SU-DHL-6 (cell line): ENCODE measurements at regions not wholly inside any gene's neighbourhood (a gene's known extent, or its start where the extent isn't known, plus 50 kb on each side); places are given as distances from the start of the nearest gene placed in this dataset.

ENCODE experiments used
- H2AFZ ChIP-seq: fragments of 200-600 bp; sonication (generic); 2 replicates; pipeline ENCODE4 v1.6.1; 2014; ENCODE audit warnings: low read depth, mild to moderate bottlenecking, moderate library complexity, mixed read lengths, antibody characterized with exemption, low read length; ENCODE audit not compliant: severe bottlenecking
- H3F3A ChIP-seq: fragments of 200-600 bp; shearing (Covaris generic); 2 replicates; pipeline ENCODE4 v1.6.0; 2016; ENCODE audit warnings: antibody characterized with exemption, mild to moderate bottlenecking; ENCODE audit not compliant: insufficient read depth
- H3K27ac ChIP-seq: fragments of 200-600 bp; sonication (generic); 2 replicates; pipeline ENCODE4 v1.5.1; 2016; ENCODE audit warnings: low read depth, mild to moderate bottlenecking, low read length, moderate library complexity, mixed read lengths
- H3K27me3 ChIP-seq: fragments of 200-600 bp; sonication (generic), shearing (Covaris generic); 2 replicates; pipeline ENCODE4 v1.6.0; 2014; ENCODE audit warnings: mild to moderate bottlenecking, low read length
- H3K36me3 ChIP-seq: fragments of 200-600 bp; sonication (generic); 2 replicates; pipeline ENCODE4 v1.6.1; 2014; ENCODE audit warnings: mild to moderate bottlenecking, low read length, mixed read lengths
- H3K4me2 ChIP-seq: fragments of 300-600, 200-600 bp; shearing (Covaris generic), sonication (generic); 2 replicates; pipeline ENCODE4 v1.6.0; 2014; ENCODE audit warnings: low read length, low read depth, mild to moderate bottlenecking; ENCODE audit not compliant: poor library complexity, severe bottlenecking
- H3K4me3 ChIP-seq: fragments of 200-600 bp; sonication (generic); 2 replicates; pipeline ENCODE4 v1.5.1; 2014; ENCODE audit warnings: antibody characterized with exemption, low read length, mild to moderate bottlenecking, mixed read lengths; ENCODE audit not compliant: insufficient read depth, poor library complexity, severe bottlenecking
- H3K79me2 ChIP-seq: fragments of 200-600 bp; sonication (generic); 2 replicates; pipeline ENCODE4 v1.6.1; 2014; ENCODE audit warnings: mild to moderate bottlenecking, low read length, moderate library complexity; ENCODE audit not compliant: insufficient read depth
- H3K9ac ChIP-seq: fragments of 200-600 bp; sonication (generic); 2 replicates; pipeline ENCODE4 v1.7.0; 2014; ENCODE audit warnings: mild to moderate bottlenecking, low read length
- H3K9me2 ChIP-seq: fragments of 200-600 bp; sonication (generic); replicated peaks from 2 replicates; pipeline ENCODE4 v1.6.1; 2014; ENCODE audit warnings: low read length; ENCODE audit not compliant: insufficient read depth
- H3K9me3 ChIP-seq: fragments of 200-600 bp; sonication (generic); 2 replicates; pipeline ENCODE4 v1.6.1; 2014; ENCODE audit warnings: low read length, mixed read lengths; ENCODE audit not compliant: insufficient read depth
- H4K20me1 ChIP-seq: fragments of 200-600 bp; sonication (generic); 2 replicates; pipeline ENCODE4 v1.6.1; 2014; ENCODE audit warnings: low read depth, mild to moderate bottlenecking, antibody characterized with exemption, low read length, moderate library complexity, mixed read lengths
- EZH2phosphoT487 ChIP-seq: fragments of 200-600 bp; sonication (generic), shearing (Covaris generic); conservative IDR thresholded peaks from 2 replicates; pipeline ENCODE4 v1.6.1; 2018; ENCODE audit warnings: mild to moderate bottlenecking, antibody characterized with exemption, low read length, moderate library complexity, mixed read lengths
- TF ChIP-seq, protein P1 (sequence below): fragments of 200-600 bp; sonication (generic); IDR thresholded peaks from one replicate; pipeline ENCODE4 v1.5.1; 2017; ENCODE audit warnings: antibody characterized with exemption, mild to moderate bottlenecking, low read length, moderate library complexity; ENCODE audit not compliant: insufficient read depth, poor library complexity, severe bottlenecking

DNA sequence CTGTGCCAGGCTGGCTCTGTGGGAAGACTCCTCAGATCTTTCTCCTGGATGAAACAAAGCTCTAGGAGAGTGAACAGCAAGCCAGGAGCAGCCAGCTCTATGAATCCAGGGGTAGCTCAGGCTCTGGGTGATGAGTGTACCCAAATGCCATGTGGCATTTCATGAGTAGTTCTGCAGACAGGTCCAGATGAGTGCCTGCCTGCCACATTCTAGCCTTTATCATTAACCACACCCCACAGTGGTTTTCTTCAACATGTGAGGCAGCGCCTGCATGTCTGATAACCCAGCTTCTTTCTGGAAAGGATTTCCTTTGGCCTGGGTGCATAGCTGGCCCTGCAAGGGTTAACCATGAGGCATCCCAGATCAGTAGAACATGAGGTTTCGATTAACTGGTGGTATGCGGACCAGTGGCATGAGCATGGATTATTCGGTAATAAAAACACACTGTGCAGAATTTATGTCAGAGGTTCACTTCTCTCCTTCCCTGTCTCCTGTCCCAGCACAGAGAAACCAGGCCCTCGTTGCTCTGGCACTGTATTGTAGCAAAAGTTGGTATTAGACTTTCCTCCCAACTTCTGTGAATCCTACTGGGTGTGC lies 381.9 kb upstream of the ZNF462 start:
- Histone ChIP-seq H3K27me3 (no peaks in the 10 kb centered on the region), H3K9ac (no peak overlapping the region), H3K4me3 (no peak overlapping the region), H3K9me2 (no peaks in the 10 kb centered on the region), H4K20me1 (no peaks in the 10 kb centered on the region), H3K79me2 (no peaks in the 10 kb centered on the region), H3F3A (no peaks in the 10 kb centered on the region), H3K27ac (no peak overlapping the region), H3K36me3 (no peaks in the 10 kb centered on the region), H3K4me2 (no peak overlapping the region), H3K9me3 (no peaks in the 10 kb centered on the region), H2AFZ (no peak overlapping the region)
- TF ChIP-seq, protein P1, sequence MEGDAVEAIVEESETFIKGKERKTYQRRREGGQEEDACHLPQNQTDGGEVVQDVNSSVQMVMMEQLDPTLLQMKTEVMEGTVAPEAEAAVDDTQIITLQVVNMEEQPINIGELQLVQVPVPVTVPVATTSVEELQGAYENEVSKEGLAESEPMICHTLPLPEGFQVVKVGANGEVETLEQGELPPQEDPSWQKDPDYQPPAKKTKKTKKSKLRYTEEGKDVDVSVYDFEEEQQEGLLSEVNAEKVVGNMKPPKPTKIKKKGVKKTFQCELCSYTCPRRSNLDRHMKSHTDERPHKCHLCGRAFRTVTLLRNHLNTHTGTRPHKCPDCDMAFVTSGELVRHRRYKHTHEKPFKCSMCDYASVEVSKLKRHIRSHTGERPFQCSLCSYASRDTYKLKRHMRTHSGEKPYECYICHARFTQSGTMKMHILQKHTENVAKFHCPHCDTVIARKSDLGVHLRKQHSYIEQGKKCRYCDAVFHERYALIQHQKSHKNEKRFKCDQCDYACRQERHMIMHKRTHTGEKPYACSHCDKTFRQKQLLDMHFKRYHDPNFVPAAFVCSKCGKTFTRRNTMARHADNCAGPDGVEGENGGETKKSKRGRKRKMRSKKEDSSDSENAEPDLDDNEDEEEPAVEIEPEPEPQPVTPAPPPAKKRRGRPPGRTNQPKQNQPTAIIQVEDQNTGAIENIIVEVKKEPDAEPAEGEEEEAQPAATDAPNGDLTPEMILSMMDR: no peak
- no peak for TF ChIP-seq EZH2phosphoT487

DNA sequence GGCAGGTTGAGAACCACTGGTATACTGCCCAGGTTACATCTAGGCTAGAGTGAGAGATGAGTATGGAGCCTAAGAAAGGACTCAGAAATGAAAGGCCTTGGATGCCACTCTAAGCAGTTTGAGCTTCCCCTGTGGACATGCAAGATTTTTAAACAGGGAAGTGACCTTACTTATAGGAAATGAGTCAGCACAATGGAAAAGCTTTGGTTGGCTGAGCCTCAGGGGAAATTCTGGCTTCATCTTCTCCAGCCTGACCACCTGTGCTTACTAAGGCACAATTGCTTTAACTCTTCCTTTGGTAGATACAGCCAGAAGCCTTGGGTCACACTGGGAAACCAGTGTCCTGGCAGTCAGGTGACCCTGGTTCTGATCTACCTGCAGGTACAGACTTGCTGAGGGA lies 380.2 kb upstream of the ZNF462 start:
- Histone ChIP-seq H3K36me3 (no peaks in the 10 kb centered on the region), H3K27ac (no peak overlapping the region), H4K20me1 (no peaks in the 10 kb centered on the region), H3K9me3 (no peaks in the 10 kb centered on the region), H3K27me3 (no peaks in the 10 kb centered on the region), H3K4me2 (no peak overlapping the region), H3K4me3 (no peak overlapping the region), H3K9me2 (no peaks in the 10 kb centered on the region), H3K79me2 (no peaks in the 10 kb centered on the region), H3K9ac (no peak overlapping the region), H2AFZ (no peak overlapping the region), H3F3A (no peaks in the 10 kb centered on the region)
- TF ChIP-seq, protein P1: no peak
- no peak for TF ChIP-seq EZH2phosphoT487

DNA sequence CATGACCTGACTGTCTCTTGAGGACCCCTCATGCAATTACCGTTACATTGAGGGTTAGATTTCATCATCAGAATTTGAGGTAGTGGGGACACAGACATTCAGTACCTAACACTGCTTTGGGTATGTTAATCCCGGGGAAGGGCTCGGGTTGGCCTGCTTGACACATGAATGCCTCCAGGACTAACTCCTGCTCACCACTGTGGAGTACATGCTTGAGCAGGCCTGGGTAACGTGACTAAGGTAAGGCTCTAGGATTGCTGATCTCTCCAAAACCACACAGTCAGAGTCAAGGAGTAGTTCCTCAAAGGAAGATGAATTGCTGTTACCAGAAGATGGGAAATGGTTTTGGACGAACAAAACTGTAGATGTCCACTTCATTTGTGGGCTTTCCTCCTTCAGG lies 376.3 kb upstream of the ZNF462 start:
- H3K4me3 ChIP-seq: no peak overlapping the region
- no peak for TF ChIP-seq EZH2phosphoT487
- TF ChIP-seq, protein P1: no peak
- H3K27ac ChIP-seq: no peak overlapping the region
- H3K4me2 ChIP-seq: no peak overlapping the region
- no peaks in the 10 kb centered on the region for H3K9me2 ChIP-seq
- no peaks in the 10 kb centered on the region for H3K27me3 ChIP-seq
- no peaks in the 10 kb centered on the region for H3F3A ChIP-seq
- no peak overlapping the region for H3K9ac ChIP-seq
- no peaks in the 10 kb centered on the region for H4K20me1 ChIP-seq
- no peak overlapping the region for H2AFZ ChIP-seq
- no peaks in the 10 kb centered on the region for H3K9me3 ChIP-seq
- no peaks in the 10 kb centered on the region for H3K79me2 ChIP-seq
- no peaks in the 10 kb centered on the region for H3K36me3 ChIP-seq
